PC-3 (cell line): ENCODE measurements at regions not wholly inside any gene's neighbourhood (a gene's known extent, or its start where the extent isn't known, plus 50 kb on each side); places are given as distances from the start of the nearest gene placed in this dataset.

ENCODE experiments used
- ATAC-seq: fragments of 200-7000 bp; cut with Tn5 transposase; 2 replicates; pipeline ENCODE4 v1.9.1; 2020; ENCODE audit warnings: mild to moderate bottlenecking, moderate library complexity
- BruUV-seq: library from RNA; stranded (reverse); fragments of 400-500 nt; replicated peaks from 2 replicates; lab custom pipeline; 2021; lab: Mats Ljungman, UMichigan
- CTCF ChIA-PET: fragments of 300-600 bp; sonication (Branson Sonifier 250); formaldehyde crosslinking; loops from one replicate; lab custom pipeline; 2022; ENCODE audit warnings: antibody characterized with exemption; lab: Charles Lee
- POLR2A ChIA-PET: fragments of 300-600 bp; sonication (Branson Sonifier 250); formaldehyde crosslinking; loops from one replicate; lab custom pipeline; 2022; ENCODE audit warnings: antibody characterized with exemption; ENCODE audit not compliant: unreplicated experiment; lab: Charles Lee
- DNase-seq: peaks from one replicate; pipeline ENCODE4 v3.0.0-alpha.2; 2015
- H2AFZ ChIP-seq: fragments of 300-600 bp; sonication (generic); 2 replicates; pipeline ENCODE4 v1.6.0; 2016; ENCODE audit warnings: antibody characterized with exemption, low read length
- H3F3A ChIP-seq: fragments of 300-600 bp; sonication (generic); one replicate; pipeline ENCODE4 v1.6.0; 2017; ENCODE audit warnings: antibody characterized with exemption, low read length, control low read depth, mild to moderate bottlenecking; ENCODE audit not compliant: unreplicated experiment
- H3K27ac ChIP-seq: fragments of 300-600 bp; sonication (generic); 2 replicates; pipeline ENCODE4 v1.5.1; 2016; ENCODE audit warnings: mild to moderate bottlenecking, low read length
- H3K27me3 ChIP-seq: fragments of 300-600 bp; sonication (generic); 2 replicates; pipeline ENCODE4 v1.6.1; 2016; ENCODE audit warnings: low read length, mixed read lengths
- H3K36me3 ChIP-seq: fragments of 300-600 bp; sonication (generic); 2 replicates; pipeline ENCODE4 v1.6.1; 2016; ENCODE audit warnings: low read depth, mixed run types, low read length, mixed read lengths
- H3K4me1 ChIP-seq: fragments of 300-600 bp; sonication (generic); 2 replicates; pipeline ENCODE4 v1.5.1; 2016; ENCODE audit warnings: low read length; ENCODE audit not compliant: insufficient read depth
- H3K4me2 ChIP-seq: fragments of 300-600 bp; sonication (generic); 2 replicates; pipeline ENCODE4 v1.6.0; 2016; ENCODE audit warnings: low read length
- H3K4me3 ChIP-seq: fragments of 300-600 bp; sonication (generic); 2 replicates; pipeline ENCODE4 v1.5.1; 2016; ENCODE audit warnings: mild to moderate bottlenecking, low read length, mixed read lengths
- H3K79me2 ChIP-seq: fragments of 300-600 bp; sonication (generic); 2 replicates; pipeline ENCODE4 v1.6.1; 2017; ENCODE audit warnings: low read length, mixed read lengths
- H3K9ac ChIP-seq: fragments of 300-600 bp; sonication (generic); 2 replicates; pipeline ENCODE4 v1.6.0; 2016; ENCODE audit warnings: mild to moderate bottlenecking, low read length
- H3K9me2 ChIP-seq: fragments of 300-600 bp; sonication (generic); replicated peaks from 2 replicates; pipeline ENCODE4 v1.6.1; 2016; ENCODE audit warnings: mixed run types, low read length, mixed read lengths
- H3K9me3 ChIP-seq: fragments of 300-600 bp; sonication (generic); 2 replicates; pipeline ENCODE4 v1.6.1; 2016; ENCODE audit warnings: low read length, mixed read lengths
- H4K20me1 ChIP-seq: fragments of 300-600 bp; sonication (generic); 2 replicates; pipeline ENCODE4 v1.6.1; 2016; ENCODE audit warnings: low read length, mixed read lengths
- CTCF ChIP-seq: fragments of 300-600 bp; sonication (generic); conservative IDR thresholded peaks from 2 replicates; pipeline ENCODE4 v1.5.1; 2017; ENCODE audit warnings: antibody characterized with exemption, low read depth, mild to moderate bottlenecking, low read length
- EZH2 ChIP-seq: fragments of 300-600 bp; sonication (generic); IDR thresholded peaks from one replicate; pipeline ENCODE4 v1.6.1; 2017; ENCODE audit warnings: antibody characterized with exemption, mild to moderate bottlenecking, low read length; ENCODE audit not compliant: unreplicated experiment
- EZH2phosphoT487 ChIP-seq: fragments of 300-600 bp; sonication (generic); IDR thresholded peaks from 2 replicates; pipeline ENCODE4 v1.6.1; 2018; ENCODE audit warnings: mild to moderate bottlenecking, antibody characterized with exemption, low read length, borderline replicate concordance
- intact Hi-C: fragments of 100-400 bp; cut with micrococcal nuclease; formaldehyde crosslinking; loops from 2 replicates; pipeline ENCODE4 v1.9.0; 2023

GRCh38 chr11:45089676-45090499 is 56.6 kb upstream of the PRDM11 start:
- Histone ChIP-seq H3K79me2 (no peaks in the 10 kb centered on the region), H3K4me2 (peak overlapping the region; percentile 38; the same call in 1 of the 2 replicates), H3K4me3 (no peak overlapping the region), H3K9ac (no peak overlapping the region), H4K20me1 (no peaks in the 10 kb centered on the region), H3K36me3 (no peaks in the 10 kb centered on the region), H3K27me3 (no peaks in the 10 kb centered on the region), H3K9me3 (no peaks in the 10 kb centered on the region), H3F3A (no peaks in the 10 kb centered on the region), H2AFZ (no peak overlapping the region), H3K27ac (peak overlapping the region; percentile 72), H3K4me1 (peaks cover 43% of the 10 kb centered on the region), H3K9me2 (no peaks in the 10 kb centered on the region)
- ChIA-PET POLR2A (no interaction called here), CTCF (no interaction called here)
- intact Hi-C loops = no loop called here
- no TSS peak for BruUV-seq
- DNase-seq (peak; percentile 48), ATAC-seq (no peak)
- TF ChIP-seq EZH2phosphoT487 (no peak), CTCF (peak; percentile 27; the same call in 1 of the 2 replicates)

GRCh38 chr11:45090607-45091006 is 55.8 kb upstream of the PRDM11 start:
- ATAC-seq (no peak), DNase-seq (no peak)
- H3K27ac ChIP-seq = no peak overlapping the region
- intact Hi-C loops = no loop called here
- H4K20me1 ChIP-seq = no peaks in the 10 kb centered on the region
- no peak overlapping the region for H3K4me2 ChIP-seq
- no peaks in the 10 kb centered on the region for H3K36me3 ChIP-seq
- no peak overlapping the region for H3K9ac ChIP-seq
- no peak overlapping the region for H3K4me3 ChIP-seq
- ChIA-PET CTCF (no interaction called here), POLR2A (no interaction called here)
- peaks cover 43% of the 10 kb centered on the region for H3K4me1 ChIP-seq
- no peaks in the 10 kb centered on the region for H3K79me2 ChIP-seq
- TF ChIP-seq EZH2phosphoT487 (no peak), EZH2 (no peak), CTCF (no peak)
- H3K9me3 ChIP-seq = no peaks in the 10 kb centered on the region
- no peaks in the 10 kb centered on the region for H3K9me2 ChIP-seq
- no peaks in the 10 kb centered on the region for H3F3A ChIP-seq
- no peak overlapping the region for H2AFZ ChIP-seq
- no TSS peak for BruUV-seq
- H3K27me3 ChIP-seq = no peaks in the 10 kb centered on the region
